Activated T-cell treated with anti-CD3 and anti-CD28 coated beads, Interleukin-2, amount 50 U/mL, for 48 hours (primary cell): ENCODE measurements at regions not wholly inside any gene's neighbourhood (a gene's known extent, or its start where the extent isn't known, plus 50 kb on each side); places are given as distances from the start of the nearest gene placed in this dataset.
"Not testable (repeated sequence)": the region's sequence is repeated elsewhere in the genome, so short reads cannot be mapped to it uniquely, and the experiment has no call there.

Experiments
- DNase-seq, 2 experiments: peaks; one replicate each; pipeline ENCODE4 v3.0.0-alpha.2; 2020

GRCh38 chr16:73949574-73950320, 346.9 kb upstream of the PSMD7 start:
- DNase-seq, result no peak

DNA sequence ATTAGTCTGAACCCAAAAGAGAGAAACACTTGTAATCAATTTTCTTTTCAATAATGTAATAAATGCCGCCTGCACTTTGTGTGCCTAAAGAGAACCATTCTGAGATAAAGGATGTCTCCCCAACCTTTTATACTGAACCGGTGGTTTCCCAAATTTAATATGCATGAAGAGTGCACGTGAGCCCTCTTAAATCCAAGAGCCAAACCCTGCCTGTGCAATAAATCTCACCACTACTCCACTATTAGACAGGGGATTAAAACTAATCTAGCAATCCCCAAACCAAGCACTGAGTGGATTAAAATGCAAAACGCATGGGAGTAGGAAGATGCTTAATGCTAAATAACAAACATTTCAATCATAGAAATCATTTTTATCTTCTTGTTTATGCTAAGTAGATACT, 351.0 kb upstream of the PSMD7 start:
- no peak for DNase-seq

DNA sequence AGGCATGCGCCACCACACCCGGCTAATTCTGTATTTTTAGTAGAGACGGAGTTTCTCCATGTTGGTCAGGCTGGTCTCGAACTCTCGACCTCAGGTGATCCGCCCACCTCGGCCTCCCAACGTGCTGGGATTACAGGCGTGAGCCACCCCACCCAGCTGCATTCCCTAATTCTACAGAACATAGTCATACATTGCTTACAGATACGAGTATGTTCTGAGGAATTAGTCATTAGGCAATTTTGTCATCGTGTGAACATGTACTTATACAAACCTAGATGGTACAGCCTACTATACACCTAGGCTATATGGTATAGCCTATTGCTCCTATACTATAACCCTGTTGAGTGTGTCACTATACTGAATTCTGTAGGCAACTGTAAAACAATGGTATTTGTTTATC, 353.4 kb upstream of the PSMD7 start:
- DNase-seq, result not testable (repeated sequence)

DNA sequence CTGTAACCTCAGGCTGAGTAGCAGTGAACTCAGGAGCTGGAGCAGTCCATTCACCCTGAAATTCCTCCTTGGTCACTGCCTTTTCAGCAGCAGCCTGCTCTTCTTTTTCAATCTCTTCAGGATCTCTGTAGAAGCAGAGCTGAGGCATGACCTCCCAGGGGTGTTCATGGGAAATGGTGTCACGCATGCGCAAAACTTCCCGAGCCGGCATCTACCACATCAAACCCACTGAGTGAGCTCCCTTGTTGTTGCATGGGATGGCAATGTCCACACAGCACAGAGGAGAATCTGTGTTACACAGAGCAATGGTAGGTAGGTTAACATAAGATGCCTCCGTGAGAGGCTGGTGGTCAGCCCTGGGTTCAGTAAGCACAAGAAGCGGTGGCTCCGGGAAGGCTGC, 355.8 kb upstream of the PSMD7 start:
- DNase-seq, result not testable (repeated sequence)

- no peak for DNase-seq
Measured at GRCh38 chr16:73923951-73924350, 372.7 kb upstream of the PSMD7 start.

DNA sequence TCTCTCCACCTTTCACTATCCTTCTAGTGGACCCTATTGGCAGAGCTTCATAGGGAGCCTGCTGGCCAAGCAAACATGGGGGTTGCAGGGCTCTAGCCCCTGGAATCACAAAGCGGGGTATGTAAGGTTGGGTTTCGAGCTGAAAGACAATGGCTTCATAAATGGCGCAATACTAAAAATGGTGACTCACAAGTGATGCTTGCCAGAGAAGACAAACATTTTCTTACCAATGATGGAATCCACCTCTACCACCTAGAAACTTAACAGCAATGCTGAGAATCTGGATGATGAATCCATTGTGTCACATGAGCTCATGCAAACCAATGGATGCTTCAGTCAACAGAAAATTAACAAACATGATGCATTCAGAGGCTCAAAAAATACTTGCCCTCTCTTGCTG, 375.3 kb upstream of the PSMD7 start:
- DNase-seq, result no peak

DNA sequence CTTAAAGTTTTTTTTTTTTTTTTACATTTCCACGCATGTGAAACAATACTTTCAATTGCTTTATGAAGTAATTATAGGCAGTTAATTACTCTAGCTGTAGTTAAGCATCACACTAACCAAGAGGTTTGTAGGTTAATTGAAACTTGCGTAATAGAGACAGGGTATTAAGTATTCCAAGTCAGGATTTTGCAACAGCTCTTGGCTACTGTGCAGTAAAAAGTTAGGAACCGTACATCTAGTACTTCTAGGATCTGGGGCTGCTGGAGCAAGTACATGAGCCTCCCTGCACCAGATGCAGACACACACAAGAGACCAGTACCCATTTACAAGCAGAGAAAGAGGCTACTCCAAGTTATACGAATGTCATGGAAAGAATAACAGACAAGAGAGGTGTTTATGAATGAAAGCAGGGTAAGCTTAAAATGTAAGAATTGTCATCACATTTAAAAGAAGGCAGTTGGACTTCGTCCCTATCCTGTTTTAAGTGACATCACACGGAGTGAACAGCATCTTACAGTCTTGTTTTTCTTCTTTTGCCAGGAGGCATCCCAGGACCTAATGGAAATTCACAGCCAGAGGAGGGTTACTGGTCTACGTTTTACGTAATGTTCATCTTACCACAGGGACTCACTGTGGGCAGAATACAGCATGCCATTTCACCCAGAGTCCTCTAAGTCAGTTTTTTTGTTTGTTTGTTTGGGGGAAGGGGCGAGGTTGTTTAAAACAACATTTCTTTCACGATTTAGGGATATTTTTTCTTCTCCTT, 379.6 kb upstream of the PSMD7 start:
- no peak for DNase-seq

DNA sequence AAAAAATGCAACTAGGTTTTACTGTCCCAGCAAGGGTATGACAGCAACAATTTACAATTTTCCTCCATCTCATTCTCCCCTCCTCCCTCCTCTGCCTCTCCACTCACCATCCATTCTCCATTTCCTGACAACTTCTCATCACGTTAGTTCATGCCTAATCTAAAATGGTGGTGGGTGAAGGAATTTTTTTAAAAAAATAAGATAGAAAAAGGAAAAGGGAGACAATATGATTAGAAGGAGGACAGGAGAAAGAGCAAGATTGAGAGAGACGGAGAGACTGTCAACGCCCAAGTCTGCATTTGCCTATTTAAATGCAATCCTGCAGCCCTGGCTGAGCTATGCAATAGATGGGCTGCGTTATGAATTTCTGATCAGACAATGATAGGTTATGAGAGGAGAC, 380.7 kb upstream of the PSMD7 start:
- DNase-seq, result no peak

DNA sequence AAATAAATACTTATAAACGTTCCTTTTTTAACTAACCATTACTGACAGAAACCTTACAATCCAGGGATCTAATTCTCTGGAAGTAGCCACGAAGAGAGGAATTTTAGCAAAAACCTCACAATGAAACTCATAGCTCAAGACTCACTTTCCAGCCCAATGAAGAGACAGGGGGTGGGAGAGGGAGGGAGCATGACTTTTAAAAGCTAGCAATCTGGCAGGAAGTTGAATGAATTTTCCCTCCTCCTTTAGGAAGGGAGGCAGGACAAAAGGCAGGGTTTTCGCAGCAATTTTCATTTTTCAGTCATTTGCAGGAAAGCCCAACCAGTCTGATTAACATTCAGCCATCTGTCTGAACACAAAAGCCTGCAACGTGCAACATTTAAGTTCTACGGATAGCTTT, 381.5 kb upstream of the PSMD7 start:
- DNase-seq, result no peak

DNA sequence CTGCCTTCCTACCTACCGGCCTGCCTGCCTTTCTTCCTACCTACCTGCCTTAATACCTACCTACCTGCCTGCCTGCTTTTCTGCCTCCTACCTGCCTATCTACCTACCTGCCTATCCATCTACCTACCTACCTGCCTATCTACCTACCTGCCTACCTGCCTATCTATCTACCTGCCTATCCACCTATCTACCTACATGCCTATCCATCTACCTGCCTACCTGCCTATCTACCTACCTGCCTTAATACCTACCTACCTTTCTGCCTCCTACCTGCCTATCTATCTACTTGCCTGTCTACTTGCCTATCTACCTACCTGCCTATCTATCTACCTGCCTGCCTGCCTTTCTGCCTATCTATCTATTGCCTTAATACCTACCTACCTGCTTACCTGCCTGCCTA, 383.8 kb upstream of the PSMD7 start:
- DNase-seq, result no peak

- DNase-seq, result no peak
Measured at GRCh38 chr16:73912281-73912680, 384.3 kb upstream of the PSMD7 start.

GRCh38 chr16:73909529-73910035, 387.0 kb upstream of the PSMD7 start:
- DNase-seq, result no peak

- DNase-seq, result peak in 1 of 2 experiments; percentile 16
Measured at GRCh38 chr16:73891129-73891542, 405.5 kb upstream of the PSMD7 start.

- no peak for DNase-seq
Measured at GRCh38 chr16:73890186-73891128, 406.2 kb upstream of the PSMD7 start.

GRCh38 chr16:73888840-73889490, 407.6 kb upstream of the PSMD7 start:
- DNase-seq, result no peak

- no peak for DNase-seq
Measured at GRCh38 chr16:73887911-73888310, 408.7 kb upstream of the PSMD7 start.

- no peak for DNase-seq
Measured at GRCh38 chr16:73886426-73886825, 410.2 kb upstream of the PSMD7 start.

DNA sequence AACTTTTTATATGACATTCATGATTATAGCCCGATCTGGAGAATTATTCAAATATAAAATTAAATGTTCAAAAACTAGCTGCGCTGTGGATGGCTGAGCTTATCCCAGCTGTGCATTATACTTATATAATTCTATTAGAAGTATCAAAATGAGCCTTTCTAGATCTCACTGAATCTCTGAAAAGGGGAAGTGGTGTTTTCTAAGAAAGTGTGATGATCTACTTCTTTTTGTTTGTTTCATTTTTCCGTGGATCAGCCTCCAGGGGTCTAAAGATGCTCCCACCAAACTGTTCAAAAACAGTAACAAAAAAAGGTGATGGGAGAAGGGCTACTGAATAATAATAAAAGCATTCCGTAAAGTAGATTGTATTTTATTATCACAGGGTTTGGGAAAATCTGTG, 411.3 kb upstream of the PSMD7 start:
- DNase-seq, result no peak

- no peak for DNase-seq
Measured at GRCh38 chr16:73883841-73884240, 412.8 kb upstream of the PSMD7 start.

- no peak for DNase-seq
Measured at GRCh38 chr16:73883126-73883525, 413.5 kb upstream of the PSMD7 start.

DNA sequence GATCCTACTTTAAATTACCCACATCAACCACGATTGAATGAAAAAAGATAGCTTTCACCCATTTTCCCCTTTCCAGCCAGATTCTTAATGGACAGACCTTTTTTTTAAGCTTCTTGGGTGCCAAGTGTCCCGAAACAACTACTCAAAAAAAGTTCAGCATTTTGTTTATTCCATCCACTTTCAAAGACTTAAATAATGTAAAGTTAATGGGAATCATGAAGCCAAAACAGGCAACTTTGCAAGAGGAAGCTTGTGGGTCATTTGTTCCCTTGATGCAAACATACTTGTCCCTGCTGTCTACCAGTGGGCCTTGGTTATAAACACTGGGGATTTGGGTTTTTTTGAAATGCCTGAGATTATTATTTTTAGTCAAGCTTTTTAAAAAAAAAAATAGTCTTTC, 414.0 kb upstream of the PSMD7 start:
- no peak for DNase-seq

GRCh38 chr16:73882033-73882432, 414.6 kb upstream of the PSMD7 start:
- DNase-seq, result no peak

DNA sequence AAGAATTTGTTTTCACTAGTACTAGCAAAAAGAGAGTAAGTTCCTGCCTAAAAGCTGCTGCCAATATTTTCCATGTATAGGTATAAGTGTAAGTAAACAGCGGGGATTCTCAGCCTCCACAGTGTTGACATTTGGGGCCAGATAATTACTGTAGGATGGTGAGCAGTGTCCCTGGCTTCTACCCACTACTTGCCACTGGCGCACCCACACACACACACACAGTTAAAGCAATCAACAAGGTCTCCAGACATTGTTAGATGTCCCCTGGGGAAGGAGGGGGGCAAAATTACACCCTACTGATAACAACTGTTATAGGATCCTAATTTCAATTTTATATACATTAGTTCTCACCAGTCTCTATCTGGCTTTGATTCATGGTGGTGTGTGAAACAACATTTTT, 417.0 kb upstream of the PSMD7 start:
- DNase-seq, result no peak
